Esophagus muscularis mucosa (tissue), 4 donors: ENCODE measurements at regions not wholly inside any gene's neighbourhood (a gene's known extent, or its start where the extent isn't known, plus 50 kb on each side); places are given as distances from the start of the nearest gene placed in this dataset.

Source experiments
- DNase-seq: peaks from one replicate; pipeline ENCODE4 v3.0.0-alpha.2; 2017; ENCODE audit errors: extremely low spot score
- H3K27ac ChIP-seq, 4 donors: fragments of 200-600 bp; sonication (generic); replicated peaks in 1 of 4; 1 replicate in 3 of 4; 2 replicates in 1 of 4; pipeline ENCODE4 v1.5.1; 2016 to 2019; ENCODE audit warnings: mild to moderate bottlenecking in 1 of 4
- H3K27me3 ChIP-seq, 4 donors: fragments of 200-600 bp; sonication (generic); one replicate each; pipeline versions ENCODE4 v1.5.1 to v1.6.0; 2016 to 2019
- H3K36me3 ChIP-seq, 4 donors: fragments of 200-600 bp; sonication (generic); one replicate each; pipeline ENCODE4 v1.5.1; 2016 to 2019
- H3K4me1 ChIP-seq, 4 donors: fragments of 200-600 bp; sonication (generic); one replicate each; pipeline ENCODE4 v1.5.1; 2016 to 2019
- H3K4me3 ChIP-seq, 4 donors: fragments of 200-600 bp; sonication (generic); 1 replicate in 2 of 4; 2 replicates in 2 of 4; pipeline ENCODE4 v1.5.1; 2016 to 2019; ENCODE audit warnings: mild to moderate bottlenecking in 4 of 4, moderate library complexity in 1 of 4
- H3K9me3 ChIP-seq, 4 donors: fragments of 200-600 bp; sonication (generic); 1 replicate in 3 of 4; 2 replicates in 1 of 4; pipeline ENCODE4 v1.5.1; 2016 to 2019
- EP300 ChIP-seq: sonication (generic); formaldehyde crosslinking; IDR thresholded peaks from one replicate; pipeline ENCODE4 v1.6.1; 2017; ENCODE audit warnings: antibody characterized with exemption
- POLR2A ChIP-seq: fragments of 450-650 bp; IDR thresholded peaks from one replicate; pipeline ENCODE4 v1.6.1; 2017; ENCODE audit warnings: antibody characterized with exemption, moderate library complexity, mild to moderate bottlenecking, low read depth
- POLR2AphosphoS5 ChIP-seq, 2 donors: sonication (generic); formaldehyde crosslinking; IDR thresholded peaks; one replicate each; pipeline ENCODE4 v1.6.1; 2017; ENCODE audit warnings: antibody characterized with exemption in 2 of 2
- WGBS: methylation state at CpG from one replicate; pipeline ENCODE4 v1.1.5; 2018; 5-methylcytosine and 5-hydroxymethylcytosine counted together
- intact Hi-C: fragments of 100-400 bp; cut with DNase I; formaldehyde crosslinking; loops from one replicate; pipeline ENCODE4 v1.15.1; 2023
- TF ChIP-seq, protein P1 (sequence below), 3 experiments: fragments of 200-600 bp in 2 of 3; fragments of 450-650 bp in 1 of 3; sonication (generic) in 2 of 3; IDR thresholded peaks; one replicate each; pipeline ENCODE4 v1.5.1; 2017 to 2019; ENCODE audit warnings: antibody characterized with exemption in 3 of 3, mild to moderate bottlenecking in 2 of 3, moderate library complexity in 1 of 3

- Histone ChIP-seq H3K9me3 (no peaks in the 10 kb centered on the region), H3K36me3 (no peaks in the 10 kb centered on the region), H3K27ac (no peak overlapping the region), H3K27me3 (no peaks in the 10 kb centered on the region), H3K4me1 (peaks cover 0 to 12% (median 4%) of the 10 kb centered on the region in 4 donors), H3K4me3 (no peak overlapping the region)
- intact Hi-C loops = no loop called here
- DNase-seq = no peak
- WGBS = 65% methylated on average over 13 of the region's 13 CpGs
- TF ChIP-seq, protein P1, sequence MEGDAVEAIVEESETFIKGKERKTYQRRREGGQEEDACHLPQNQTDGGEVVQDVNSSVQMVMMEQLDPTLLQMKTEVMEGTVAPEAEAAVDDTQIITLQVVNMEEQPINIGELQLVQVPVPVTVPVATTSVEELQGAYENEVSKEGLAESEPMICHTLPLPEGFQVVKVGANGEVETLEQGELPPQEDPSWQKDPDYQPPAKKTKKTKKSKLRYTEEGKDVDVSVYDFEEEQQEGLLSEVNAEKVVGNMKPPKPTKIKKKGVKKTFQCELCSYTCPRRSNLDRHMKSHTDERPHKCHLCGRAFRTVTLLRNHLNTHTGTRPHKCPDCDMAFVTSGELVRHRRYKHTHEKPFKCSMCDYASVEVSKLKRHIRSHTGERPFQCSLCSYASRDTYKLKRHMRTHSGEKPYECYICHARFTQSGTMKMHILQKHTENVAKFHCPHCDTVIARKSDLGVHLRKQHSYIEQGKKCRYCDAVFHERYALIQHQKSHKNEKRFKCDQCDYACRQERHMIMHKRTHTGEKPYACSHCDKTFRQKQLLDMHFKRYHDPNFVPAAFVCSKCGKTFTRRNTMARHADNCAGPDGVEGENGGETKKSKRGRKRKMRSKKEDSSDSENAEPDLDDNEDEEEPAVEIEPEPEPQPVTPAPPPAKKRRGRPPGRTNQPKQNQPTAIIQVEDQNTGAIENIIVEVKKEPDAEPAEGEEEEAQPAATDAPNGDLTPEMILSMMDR (IDR thresholded peaks at IDR 0.05) = no peak
Observed at GRCh38 chr15:97085731-97086130, 755.2 kb downstream of the NR2F2 start.

- no peak for TF ChIP-seq POLR2A
- no peak for TF ChIP-seq POLR2AphosphoS5 (IDR thresholded peaks at IDR 0.05)
- TF ChIP-seq, protein P1 (IDR thresholded peaks at IDR 0.05) = no peak
- TF ChIP-seq EP300 = no peak
- Histone ChIP-seq H3K27me3 (no peaks in the 10 kb centered on the region), H3K4me3 (no peak overlapping the region), H3K4me1 (peaks cover 0 to 12% (median 4%) of the 10 kb centered on the region in 4 donors), H3K9me3 (no peaks in the 10 kb centered on the region), H3K27ac (no peak overlapping the region), H3K36me3 (no peaks in the 10 kb centered on the region)
- WGBS = 39% methylated on average over 3 of the region's 3 CpGs
- no peak for DNase-seq
- intact Hi-C loops = no loop called here
Observed at GRCh38 chr15:97087006-97087741, 756.7 kb downstream of the NR2F2 start.

DNA sequence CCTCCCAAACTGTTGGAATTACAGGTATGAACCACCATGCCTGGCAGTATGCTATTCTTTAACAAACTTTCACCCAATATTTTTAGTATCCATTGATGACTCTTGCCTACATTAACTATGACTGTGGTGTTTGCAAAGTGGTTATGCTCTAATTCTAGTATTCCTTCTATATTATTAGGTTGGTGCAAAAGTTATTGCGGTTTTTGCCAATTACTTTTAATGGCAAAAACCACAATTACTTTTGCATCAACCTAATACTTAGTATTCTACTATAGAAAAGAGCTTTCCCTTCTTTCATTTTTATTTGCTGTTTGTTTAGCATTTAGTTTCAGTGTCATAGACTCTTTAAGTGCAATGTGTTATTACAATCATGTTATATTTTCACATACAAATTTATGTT lies 760.6 kb downstream of the NR2F2 start:
- intact Hi-C loops = no loop called here
- H3K9me3 ChIP-seq = no peaks in the 10 kb centered on the region
- no peaks in the 10 kb centered on the region for H3K27me3 ChIP-seq
- no peak overlapping the region for H3K27ac ChIP-seq
- WGBS = 88% methylated on average over 1 of the region's 1 CpG
- H3K4me3 ChIP-seq = no peak overlapping the region
- TF ChIP-seq, protein P1 (IDR thresholded peaks at IDR 0.05) = no peak
- no peak for TF ChIP-seq POLR2A
- TF ChIP-seq POLR2AphosphoS5 (IDR thresholded peaks at IDR 0.05) = no peak
- TF ChIP-seq EP300 = no peak
- H3K4me1 ChIP-seq = peaks cover 0 to 9% (median 4%) of the 10 kb centered on the region in 4 donors
- DNase-seq = no peak
- no peaks in the 10 kb centered on the region for H3K36me3 ChIP-seq

DNA sequence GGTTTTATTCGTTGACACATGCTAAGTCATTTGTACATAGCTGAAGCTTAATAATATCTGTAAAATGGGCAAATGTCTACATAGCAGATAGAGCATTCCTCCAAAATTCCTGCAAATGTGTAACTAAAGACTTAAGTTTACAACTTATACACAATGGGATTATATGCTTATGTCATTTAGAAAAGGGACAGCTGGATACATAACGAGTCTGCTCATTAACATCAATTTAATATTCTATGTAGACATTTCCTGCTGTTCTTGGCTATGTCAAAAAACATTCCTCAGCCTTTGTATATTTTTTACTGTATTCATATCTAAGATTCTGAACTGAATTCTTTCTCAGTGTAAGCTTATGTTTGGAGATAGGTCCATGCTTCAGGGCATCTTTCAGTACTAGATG lies 762.2 kb downstream of the NR2F2 start:
- H3K27ac ChIP-seq = no peak overlapping the region
- no peaks in the 10 kb centered on the region for H3K9me3 ChIP-seq
- no peak overlapping the region for H3K4me3 ChIP-seq
- H3K36me3 ChIP-seq = no peaks in the 10 kb centered on the region
- intact Hi-C loops = no loop called here
- peaks cover 0 to under 1% (median 0%) of the 10 kb centered on the region in 4 donors for H3K4me1 ChIP-seq
- no peak for DNase-seq
- WGBS = 50% methylated on average over 2 of the region's 2 CpGs
- TF ChIP-seq POLR2A (no peak), POLR2AphosphoS5 (IDR thresholded peaks at IDR 0.05) (no peak), EP300 (no peak)
- TF ChIP-seq, protein P1 (IDR thresholded peaks at IDR 0.05) = no peak
- H3K27me3 ChIP-seq = no peaks in the 10 kb centered on the region

DNA sequence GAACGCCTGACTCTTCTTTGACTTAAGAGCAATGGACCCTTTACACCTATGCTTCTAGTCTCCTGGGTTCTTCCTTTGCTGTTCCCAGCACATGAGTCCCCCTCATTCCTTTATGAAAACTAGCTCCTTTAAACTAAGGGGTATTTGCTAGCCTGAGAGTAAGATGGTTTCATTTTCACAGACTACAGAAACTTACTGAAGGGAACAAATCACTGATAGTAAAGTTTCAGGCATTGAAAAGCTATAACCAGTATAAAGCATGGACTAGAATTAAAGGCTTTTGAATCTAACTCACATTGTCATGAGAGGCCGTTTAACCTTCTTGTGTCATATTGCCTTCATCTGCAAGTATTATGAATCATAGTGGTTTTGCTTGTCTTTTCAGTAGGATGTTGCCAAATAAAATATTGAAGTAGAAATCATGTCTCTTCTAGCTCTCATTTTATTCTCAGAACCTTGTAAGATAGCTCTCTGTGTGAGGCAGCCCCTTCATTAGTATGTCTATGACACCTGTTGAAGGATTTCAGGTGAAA lies 765.9 kb downstream of the NR2F2 start:
- 52% methylated on average over 2 of the region's 2 CpGs for WGBS
- Histone ChIP-seq H3K9me3 (no peaks in the 10 kb centered on the region), H3K36me3 (no peaks in the 10 kb centered on the region), H3K4me1 (no peaks in the 10 kb centered on the region), H3K4me3 (no peak overlapping the region), H3K27ac (no peak overlapping the region), H3K27me3 (no peaks in the 10 kb centered on the region)
- TF ChIP-seq POLR2AphosphoS5 (IDR thresholded peaks at IDR 0.05) (no peak), POLR2A (no peak), EP300 (no peak)
- TF ChIP-seq, protein P1 (IDR thresholded peaks at IDR 0.05) = no peak
- intact Hi-C loops = no loop called here
- no peak for DNase-seq
